H1 (cell line): ENCODE measurements at regions not wholly inside any gene's neighbourhood (a gene's known extent, or its start where the extent isn't known, plus 50 kb on each side); places are given as distances from the start of the nearest gene placed in this dataset.

ENCODE experiments used
- CTCF ChIA-PET: fragments of 300-600 bp; sonication (Branson Sonifier 250); formaldehyde crosslinking; loops from one replicate; lab custom pipeline; 2021; ENCODE audit not compliant: partially characterized antibody; lab: Charles Lee
- POLR2A ChIA-PET: fragments of 300-600 bp; sonication (Branson Sonifier 250); formaldehyde crosslinking; loops from one replicate; lab custom pipeline; 2021; ENCODE audit warnings: inconsistent platforms; ENCODE audit not compliant: partially characterized antibody; lab: Charles Lee
- DNase-seq, 2 experiments: peaks; one replicate each; pipeline versions ENCODE4 v3.0.0 to v3.0.0-alpha.2; 2010 to 2022; ENCODE audit warnings: low spot score in 2 of 2, low read depth in 1 of 2, mixed read lengths in 1 of 2
- FAIRE-seq: peaks from 2 replicates; lab custom pipeline; 2011; peaks lifted over from hg19 to GRCh38; lab: Jason Lieb, UNC
- H2AFZ ChIP-seq: 2 replicates; pipeline ENCODE4 v1.8.1; 2012; ENCODE audit warnings: low read length, inconsistent platforms
- H2AK5ac ChIP-seq: 2 replicates; pipeline ENCODE4 v1.6.1; 2013; ENCODE audit warnings: low read depth, low read length
- H2BK120ac ChIP-seq: replicated peaks from 2 replicates; pipeline ENCODE3; 2013; ENCODE audit warnings: low read depth, low read length, inconsistent platforms
- H2BK12ac ChIP-seq: 2 replicates; pipeline ENCODE4 v1.6.1; 2013; ENCODE audit warnings: low read depth, low read length
- H2BK15ac ChIP-seq: 2 replicates; pipeline ENCODE4 v1.6.1; 2013; ENCODE audit warnings: low read length
- H2BK20ac ChIP-seq: 2 replicates; pipeline ENCODE4 v1.6.1; 2013; ENCODE audit warnings: low read length
- H2BK5ac ChIP-seq: 2 replicates; pipeline ENCODE4 v1.6.1; 2013; ENCODE audit warnings: low read depth, low read length
- H3K14ac ChIP-seq: 2 replicates; pipeline ENCODE4 v1.6.1; 2013; ENCODE audit warnings: inconsistent platforms; ENCODE audit not compliant: insufficient read length
- H3K18ac ChIP-seq: 2 replicates; pipeline ENCODE4 v1.6.1; 2013; ENCODE audit warnings: low read length; ENCODE audit errors: extremely low read depth
- H3K23ac ChIP-seq: 2 replicates; pipeline ENCODE4 v1.6.1; 2013; ENCODE audit warnings: inconsistent platforms; ENCODE audit not compliant: insufficient read length
- H3K23me2 ChIP-seq: 2 replicates; pipeline ENCODE4 v1.6.1; 2013; ENCODE audit warnings: low read depth, low read length
- H3K27ac ChIP-seq: 2 replicates; pipeline ENCODE4 v1.6.1; 2011; ENCODE audit warnings: low read depth, low read length, inconsistent platforms
- H3K27me3 ChIP-seq, 4 experiments: replicated peaks in 1 of 4; 1 replicate in 1 of 4; 2 replicates in 3 of 4; pipeline versions ENCODE4 v1.6.1 to v1.8.1; 2011 to 2013; ENCODE audit warnings: low read length in 3 of 4, mild to moderate bottlenecking in 3 of 4, inconsistent platforms in 2 of 4, mixed read lengths in 2 of 4, moderate library complexity in 1 of 4; ENCODE audit not compliant: control insufficient read depth in 3 of 4, insufficient read depth in 3 of 4; ENCODE audit errors: extremely low read depth in 1 of 4
- H3K36me3 ChIP-seq, 4 experiments: 2 replicates each; pipeline versions ENCODE4 v1.6.1 to v1.8.1; 2011 to 2013; ENCODE audit warnings: mild to moderate bottlenecking in 4 of 4, low read length in 3 of 4, moderate library complexity in 2 of 4, control low read depth in 1 of 4, inconsistent platforms in 1 of 4; ENCODE audit not compliant: insufficient read depth in 4 of 4, control insufficient read depth in 2 of 4
- H3K4ac ChIP-seq: replicated peaks from 2 replicates; pipeline ENCODE3; 2013; ENCODE audit warnings: low read length, low read depth, mixed read lengths, inconsistent platforms; ENCODE audit not compliant: insufficient read length
- H3K4me1 ChIP-seq, 4 experiments: replicated peaks in 1 of 4; 1 replicate in 1 of 4; 2 replicates in 3 of 4; pipeline versions ENCODE4 v1.6.1 to v1.8.1; 2011 to 2013; ENCODE audit warnings: low read length in 3 of 4, inconsistent platforms in 2 of 4, mixed read lengths in 1 of 4; ENCODE audit not compliant: insufficient read depth in 4 of 4, control insufficient read depth in 3 of 4
- H3K4me2 ChIP-seq, 2 experiments: 2 replicates each; pipeline versions ENCODE4 v1.6.1 to v1.8.1; 2011 to 2013; ENCODE audit warnings: low read depth in 2 of 2, low read length in 2 of 2, control low read depth in 1 of 2, inconsistent platforms in 1 of 2, mild to moderate bottlenecking in 1 of 2; ENCODE audit not compliant: insufficient read depth in 1 of 2
- H3K4me3 ChIP-seq, 4 experiments: fragments of 200-600, 300-600 bp in 1 of 4; sonication (generic), shearing (Covaris generic), sonication (Bioruptor Twin) in 1 of 4; 2 replicates each; pipeline versions ENCODE4 v1.5.1 to v1.8.1; 2011 to 2016; ENCODE audit warnings: low read length in 4 of 4, low read depth in 3 of 4, control low read depth in 2 of 4, inconsistent platforms in 2 of 4, mild to moderate bottlenecking in 2 of 4, mixed read lengths in 1 of 4, moderate library complexity in 1 of 4; ENCODE audit not compliant: insufficient read depth in 2 of 4; ENCODE audit errors: extremely low read depth in 1 of 4
- H3K56ac ChIP-seq: replicated peaks from 2 replicates; pipeline ENCODE3; 2013; ENCODE audit warnings: low read depth, mild to moderate bottlenecking, mixed read lengths, low read length, inconsistent platforms; ENCODE audit not compliant: insufficient read length
- H3K79me1 ChIP-seq: 2 replicates; pipeline ENCODE4 v1.6.1; 2013; ENCODE audit warnings: low read depth, low read length, control low read depth
- H3K79me2 ChIP-seq, 2 experiments: 2 replicates each; pipeline versions ENCODE4 v1.6.1 to v1.8.1; 2012 to 2013; ENCODE audit warnings: low read length in 2 of 2, mild to moderate bottlenecking in 2 of 2, inconsistent platforms in 1 of 2; ENCODE audit not compliant: insufficient read depth in 2 of 2, control insufficient read depth in 1 of 2
- H3K9ac ChIP-seq, 4 experiments: replicated peaks in 1 of 4; 1 replicate in 1 of 4; 2 replicates in 3 of 4; pipeline versions ENCODE4 v1.6.1 to v1.8.1; 2011 to 2013; ENCODE audit warnings: low read depth in 3 of 4, low read length in 3 of 4, control low read depth in 2 of 4, mild to moderate bottlenecking in 2 of 4, moderate library complexity in 2 of 4, inconsistent platforms in 1 of 4; ENCODE audit errors: extremely low read depth in 1 of 4
- H3K9me3 ChIP-seq, 2 experiments: 2 replicates each; pipeline versions ENCODE4 v1.6.1 to v1.8.1; 2012 to 2013; ENCODE audit warnings: mild to moderate bottlenecking in 2 of 2, moderate library complexity in 2 of 2, control low read depth in 1 of 2, inconsistent platforms in 1 of 2, low read depth in 1 of 2, low read length in 1 of 2, mixed read lengths in 1 of 2; ENCODE audit not compliant: insufficient read depth in 2 of 2
- H4K20me1 ChIP-seq, 2 experiments: replicated peaks in 1 of 2; 2 replicates each; pipeline versions ENCODE3 to v1.8.1; 2011 to 2013; ENCODE audit warnings: inconsistent platforms in 2 of 2, low read length in 2 of 2, mild to moderate bottlenecking in 1 of 2; ENCODE audit not compliant: insufficient read depth in 2 of 2, control insufficient read depth in 1 of 2
- H4K5ac ChIP-seq: 2 replicates; pipeline ENCODE4 v1.6.1; 2013; ENCODE audit warnings: low read length, low read depth, mixed read lengths, inconsistent platforms; ENCODE audit not compliant: insufficient read length
- H4K8ac ChIP-seq: 2 replicates; pipeline ENCODE4 v1.8.0; 2013; ENCODE audit warnings: mild to moderate bottlenecking, moderate library complexity, low read length, inconsistent platforms; ENCODE audit not compliant: insufficient read depth; ENCODE audit errors: extremely low read depth
- H4K91ac ChIP-seq: replicated peaks from 2 replicates; pipeline ENCODE3; 2013; ENCODE audit warnings: low read length, mixed read lengths, inconsistent platforms; ENCODE audit not compliant: insufficient read length
- ATF2 ChIP-seq: IDR thresholded peaks from 2 replicates; pipeline ENCODE4 v1.6.1; 2012; ENCODE audit warnings: low read length, inconsistent platforms
- BACH1 ChIP-seq: IDR thresholded peaks from 2 replicates; pipeline ENCODE4 v1.6.1; 2012; ENCODE audit warnings: low read length, improper control_type of control experiment
- CTBP2 ChIP-seq: IDR thresholded peaks from 2 replicates; pipeline ENCODE4 v1.7.0; 2011; ENCODE audit warnings: borderline replicate concordance, mild to moderate bottlenecking, moderate library complexity, mixed read lengths, low read length; ENCODE audit not compliant: insufficient read depth, insufficient read length
- EGR1 ChIP-seq: IDR thresholded peaks from 2 replicates; pipeline ENCODE4 v1.6.1; 2011; ENCODE audit warnings: low read depth, low read length, borderline replicate concordance
- EP300 ChIP-seq, 2 experiments: IDR thresholded peaks; 1 replicate in 1 of 2; 2 replicates in 1 of 2; pipeline ENCODE4 v1.6.1; 2011 to 2012; ENCODE audit warnings: low read depth in 2 of 2, low read length in 2 of 2, mild to moderate bottlenecking in 2 of 2, borderline replicate concordance in 1 of 2, inconsistent platforms in 1 of 2, moderate library complexity in 1 of 2
- JUN ChIP-seq: IDR thresholded peaks from 2 replicates; pipeline ENCODE4 v1.6.1; 2011; ENCODE audit warnings: low read depth, mild to moderate bottlenecking, improper control_type of control experiment, low read length
- JUND ChIP-seq: IDR thresholded peaks from 2 replicates; pipeline ENCODE4 v1.6.1; 2011; ENCODE audit warnings: mild to moderate bottlenecking, improper control_type of control experiment, low read length
- KDM1A ChIP-seq: fragments of 200-600, 300-600 bp; sonication (generic); IDR thresholded peaks from 2 replicates; pipeline ENCODE4 v1.7.1; 2016; ENCODE audit warnings: mild to moderate bottlenecking, low read length, borderline replicate concordance
- KDM5A ChIP-seq: fragments of 200-600 bp; IDR thresholded peaks from 2 replicates; pipeline ENCODE4 v1.7.1; 2012; ENCODE audit warnings: mild to moderate bottlenecking, low read length, inconsistent platforms, mixed read lengths
- POLR2A ChIP-seq, 2 experiments: IDR thresholded peaks; 1 replicate in 1 of 2; 2 replicates in 1 of 2; pipeline ENCODE4 v1.6.1; 2011; ENCODE audit warnings: low read depth in 2 of 2, low read length in 2 of 2, mild to moderate bottlenecking in 2 of 2; ENCODE audit errors: control extremely low read depth in 1 of 2
- SP1 ChIP-seq: IDR thresholded peaks from 2 replicates; pipeline ENCODE4 v1.6.1; 2011; ENCODE audit warnings: low read depth, low read length
- WGBS, 2 experiments: shearing (Covaris generic) in 1 of 2; methylation state at CpG; one replicate each; pipeline versions ENCODE4 v1.1.6 to v1.1.7; 2013 to 2015; ENCODE audit warnings: low lambda C conversion rate in 2 of 2, mixed read lengths in 2 of 2, inconsistent platforms in 1 of 2, low coverage in 1 of 2, missing lambda C conversion rate in 1 of 2; ENCODE audit not compliant: insufficient replicate concordance in 2 of 2, insufficient coverage in 1 of 2, insufficient read length in 1 of 2; ENCODE audit errors: extremely low coverage in 1 of 2, missing lambda C conversion rate in 1 of 2; 5-methylcytosine and 5-hydroxymethylcytosine counted together

GRCh38 chr18:27353273-27353672 is 168.2 kb upstream of the CHST9 start:
- H3K9ac ChIP-seq, result no peak overlapping the region
- H2BK15ac ChIP-seq, result no peak overlapping the region
- no peak overlapping the region for H2BK20ac ChIP-seq
- no peak overlapping the region for H3K4me3 ChIP-seq
- H3K4ac ChIP-seq, result no peak overlapping the region
- no peaks in the 10 kb centered on the region for H3K9me3 ChIP-seq
- H3K4me1 ChIP-seq, result no peaks in the 10 kb centered on the region
- no peak overlapping the region for H4K5ac ChIP-seq
- H3K14ac ChIP-seq, result no peak overlapping the region
- no peaks in the 10 kb centered on the region for H3K79me1 ChIP-seq
- no peaks in the 10 kb centered on the region for H3K36me3 ChIP-seq
- H3K18ac ChIP-seq, result no peak overlapping the region
- no peaks in the 10 kb centered on the region for H3K79me2 ChIP-seq
- no peak for FAIRE-seq
- no peak overlapping the region for H2BK12ac ChIP-seq
- H3K23ac ChIP-seq, result no peak overlapping the region
- no peak overlapping the region for H3K27ac ChIP-seq
- no peaks in the 10 kb centered on the region for H4K20me1 ChIP-seq
- no peak for DNase-seq
- H2AK5ac ChIP-seq, result no peak overlapping the region
- ChIA-PET CTCF (interaction anchor here (1.1 kb wide), 1 partner anchor 255 kb away, joined by 4 read pairs; no protein-coding TSS in a partner anchor), POLR2A (interaction anchor here (0.6 kb wide), 1 partner anchor 14 kb away, joined by 3 read pairs; no protein-coding TSS in a partner anchor)
- H3K56ac ChIP-seq, result no peak overlapping the region
- H3K27me3 ChIP-seq, result no peaks in the 10 kb centered on the region
- H2BK120ac ChIP-seq, result no peak overlapping the region
- no peak overlapping the region for H3K4me2 ChIP-seq
- H2AFZ ChIP-seq, result no peak overlapping the region
- H4K91ac ChIP-seq, result no peak overlapping the region
- no peaks in the 10 kb centered on the region for H3K23me2 ChIP-seq
- H2BK5ac ChIP-seq, result no peak overlapping the region
- H4K8ac ChIP-seq, result no peak overlapping the region
- WGBS, 2 experiments, result 85 to 94% methylated on average over 1 to 4 of the region's 4 CpGs
- TF ChIP-seq SP1 (no peak), JUND (no peak), POLR2A (IDR thresholded peaks at IDR 0.05; ENCODE audit: control extremely low read depth in 1 of 2, low read depth in 2 of 2, low read length in 2 of 2) (no peak), ATF2 (no peak), EGR1 (no peak), JUN (no peak), KDM5A (no peak), KDM1A (no peak), BACH1 (no peak), CTBP2 (no peak), EP300 (IDR thresholded peaks at IDR 0.05; ENCODE audit: borderline replicate concordance in 1 of 2, low read depth in 2 of 2, low read length in 2 of 2) (no peak)
- TF ChIP-seq, all 59 proteins: peak for 0
